Endodermal cell (in vitro differentiated cells): ENCODE measurements at regions not wholly inside any gene's neighbourhood (a gene's known extent, or its start where the extent isn't known, plus 50 kb on each side); places are given as distances from the start of the nearest gene placed in this dataset.

Experiments used
- DNase-seq: peaks from one replicate; pipeline ENCODE4 v3.0.0-alpha.2; 2017
- H3K27ac ChIP-seq: 2 replicates; pipeline ENCODE4 v1.5.1; 2013; ENCODE audit warnings: mild to moderate bottlenecking, low read depth, low read length, moderate library complexity
- H3K27me3 ChIP-seq: 2 replicates; pipeline ENCODE4 v1.6.1; 2013; ENCODE audit warnings: mild to moderate bottlenecking, low read length, moderate library complexity; ENCODE audit not compliant: insufficient read depth, control insufficient read depth, poor library complexity, severe bottlenecking
- H3K36me3 ChIP-seq: 2 replicates; pipeline ENCODE4 v1.7.0; 2013; ENCODE audit warnings: mild to moderate bottlenecking, low read length, moderate library complexity; ENCODE audit not compliant: control insufficient read depth, insufficient read depth
- H3K4me1 ChIP-seq: one replicate; pipeline ENCODE4 v1.7.0; 2013; ENCODE audit warnings: low read length; ENCODE audit not compliant: control insufficient read depth, insufficient read depth
- H3K4me3 ChIP-seq: 2 replicates; pipeline ENCODE4 v1.5.1; 2013; ENCODE audit warnings: mild to moderate bottlenecking, low read length, moderate library complexity
- H3K9ac ChIP-seq: 2 replicates; pipeline ENCODE4 v1.6.1; 2013; ENCODE audit warnings: mild to moderate bottlenecking, low read length, moderate library complexity; ENCODE audit not compliant: poor library complexity, severe bottlenecking; ENCODE audit errors: extremely low read depth
- H3K9me3 ChIP-seq: 2 replicates; pipeline ENCODE4 v1.6.1; 2013; ENCODE audit warnings: mild to moderate bottlenecking, low read length, moderate library complexity; ENCODE audit not compliant: control insufficient read depth
- H3K27ac Mint-ChIP-seq: 2 replicates; pipeline ENCODE4 v1.8.0; 2020; ENCODE audit warnings: mixed read lengths
- H3K27me3 Mint-ChIP-seq: 2 replicates; pipeline ENCODE4 v1.8.0; 2021; ENCODE audit warnings: mild to moderate bottlenecking, mixed read lengths; ENCODE audit not compliant: insufficient read depth
- H3K36me3 Mint-ChIP-seq: 2 replicates; pipeline ENCODE4 v1.8.0; 2020; ENCODE audit warnings: low read depth, mixed read lengths
- H3K4me1 Mint-ChIP-seq: 2 replicates; pipeline ENCODE4 v1.8.0; 2020; ENCODE audit warnings: mixed read lengths
- H3K4me3 Mint-ChIP-seq: 2 replicates; pipeline ENCODE4 v1.8.0; 2020; ENCODE audit warnings: mild to moderate bottlenecking, moderate library complexity, mixed read lengths
- H3K9me3 Mint-ChIP-seq: 2 replicates; pipeline ENCODE4 v1.8.0; 2020; ENCODE audit warnings: mild to moderate bottlenecking, mixed read lengths
- WGBS, 2 experiments: methylation state at CpG; one replicate each; pipeline versions ENCODE4 v1.1.5 to v1.1.7; 2013; ENCODE audit warnings: missing lambda C conversion rate in 2 of 2, mixed read lengths in 1 of 2; ENCODE audit not compliant: insufficient coverage in 1 of 2, insufficient read length in 1 of 2; 5-methylcytosine and 5-hydroxymethylcytosine counted together
- TF ChIP-seq, protein P1 (sequence below): fragments of 200-600 bp; sonication (generic); conservative IDR thresholded peaks from 2 replicates; pipeline ENCODE4 v1.5.0; 2021; ENCODE audit warnings: antibody characterized with exemption, mild to moderate bottlenecking

DNA sequence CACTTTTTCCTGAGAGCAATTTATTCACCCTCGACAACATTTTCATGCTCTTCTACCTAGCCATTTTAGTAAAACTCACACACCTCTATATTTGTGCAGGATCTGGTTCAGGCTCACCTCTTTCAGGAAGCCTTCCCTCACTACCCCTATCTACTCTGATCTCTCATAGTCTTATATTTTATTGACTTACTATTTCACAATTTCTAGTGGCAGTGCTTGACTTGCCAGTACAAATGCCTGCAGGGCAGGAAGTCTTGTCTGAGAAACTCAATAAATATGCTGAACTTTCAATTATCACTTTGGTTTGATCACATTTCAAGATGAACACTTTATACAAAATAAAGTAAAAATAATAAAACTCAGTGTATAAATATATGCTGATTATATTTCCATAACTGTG, 226.8 kb downstream of the CETN3 start:
- DNase-seq: no peak

DNA sequence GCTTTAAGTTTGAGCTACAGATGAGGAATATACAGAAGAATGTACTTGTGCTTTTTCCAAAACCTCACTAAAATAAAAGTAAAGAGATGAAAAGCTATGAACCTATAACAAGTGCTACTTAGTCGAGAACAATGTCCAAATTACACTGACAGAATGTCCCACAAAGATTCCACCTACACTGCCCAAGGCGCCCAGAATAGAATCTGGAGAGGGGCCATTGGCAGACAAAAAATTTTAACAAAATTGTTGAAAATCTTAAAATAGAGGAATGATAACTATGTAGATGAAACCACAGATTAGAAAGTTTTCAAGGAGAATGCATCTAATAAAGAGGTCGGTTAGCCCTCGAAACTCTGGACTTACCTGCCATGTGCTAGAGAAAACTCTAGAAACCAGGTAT, 235.3 kb downstream of the CETN3 start:
- Histone ChIP-seq H3K4me1 (no peaks in the 10 kb centered on the region), H3K4me3 (no peak overlapping the region), H3K27me3 (no peaks in the 10 kb centered on the region), H3K9me3 (no peaks in the 10 kb centered on the region), H3K36me3 (no peaks in the 10 kb centered on the region), H3K9ac (no peak overlapping the region), H3K27ac (no peak overlapping the region)
- H3K27ac Mint-ChIP-seq: no peak overlapping the region
- WGBS, 2 experiments: 92 to 100% methylated on average over 2 to 4 of the region's 4 CpGs
- TF ChIP-seq, protein P1, sequence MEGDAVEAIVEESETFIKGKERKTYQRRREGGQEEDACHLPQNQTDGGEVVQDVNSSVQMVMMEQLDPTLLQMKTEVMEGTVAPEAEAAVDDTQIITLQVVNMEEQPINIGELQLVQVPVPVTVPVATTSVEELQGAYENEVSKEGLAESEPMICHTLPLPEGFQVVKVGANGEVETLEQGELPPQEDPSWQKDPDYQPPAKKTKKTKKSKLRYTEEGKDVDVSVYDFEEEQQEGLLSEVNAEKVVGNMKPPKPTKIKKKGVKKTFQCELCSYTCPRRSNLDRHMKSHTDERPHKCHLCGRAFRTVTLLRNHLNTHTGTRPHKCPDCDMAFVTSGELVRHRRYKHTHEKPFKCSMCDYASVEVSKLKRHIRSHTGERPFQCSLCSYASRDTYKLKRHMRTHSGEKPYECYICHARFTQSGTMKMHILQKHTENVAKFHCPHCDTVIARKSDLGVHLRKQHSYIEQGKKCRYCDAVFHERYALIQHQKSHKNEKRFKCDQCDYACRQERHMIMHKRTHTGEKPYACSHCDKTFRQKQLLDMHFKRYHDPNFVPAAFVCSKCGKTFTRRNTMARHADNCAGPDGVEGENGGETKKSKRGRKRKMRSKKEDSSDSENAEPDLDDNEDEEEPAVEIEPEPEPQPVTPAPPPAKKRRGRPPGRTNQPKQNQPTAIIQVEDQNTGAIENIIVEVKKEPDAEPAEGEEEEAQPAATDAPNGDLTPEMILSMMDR: no peak
- H3K36me3 Mint-ChIP-seq: peaks cover 9% of the 10 kb centered on the region
- H3K4me3 Mint-ChIP-seq: no peak overlapping the region
- DNase-seq: no peak
- H3K4me1 Mint-ChIP-seq: peaks cover 2% of the 10 kb centered on the region
- no peaks in the 10 kb centered on the region for H3K27me3 Mint-ChIP-seq
- peaks cover 30% of the 10 kb centered on the region for H3K9me3 Mint-ChIP-seq

More for the DNA sequence above, 226.8 kb downstream of the CETN3 start:
- H3K4me1 ChIP-seq: peaks cover 8% of the 10 kb centered on the region
- H3K27ac Mint-ChIP-seq: no peak overlapping the region
- no peak overlapping the region for H3K4me3 ChIP-seq
- no peaks in the 10 kb centered on the region for H3K27me3 ChIP-seq
- WGBS, 2 experiments: 88 to 100% methylated on average over 1 of the region's 1 CpG
- H3K9ac ChIP-seq: no peak overlapping the region
- no peaks in the 10 kb centered on the region for H3K36me3 ChIP-seq
- peaks cover 17% of the 10 kb centered on the region for H3K4me1 Mint-ChIP-seq
- H3K9me3 ChIP-seq: no peaks in the 10 kb centered on the region
- H3K36me3 Mint-ChIP-seq: no peaks in the 10 kb centered on the region
- H3K27ac ChIP-seq: no peak overlapping the region
- no peaks in the 10 kb centered on the region for H3K27me3 Mint-ChIP-seq
- H3K4me3 Mint-ChIP-seq: no peak overlapping the region
- peaks cover 10% of the 10 kb centered on the region for H3K9me3 Mint-ChIP-seq
- TF ChIP-seq, protein P1: no peak

DNA sequence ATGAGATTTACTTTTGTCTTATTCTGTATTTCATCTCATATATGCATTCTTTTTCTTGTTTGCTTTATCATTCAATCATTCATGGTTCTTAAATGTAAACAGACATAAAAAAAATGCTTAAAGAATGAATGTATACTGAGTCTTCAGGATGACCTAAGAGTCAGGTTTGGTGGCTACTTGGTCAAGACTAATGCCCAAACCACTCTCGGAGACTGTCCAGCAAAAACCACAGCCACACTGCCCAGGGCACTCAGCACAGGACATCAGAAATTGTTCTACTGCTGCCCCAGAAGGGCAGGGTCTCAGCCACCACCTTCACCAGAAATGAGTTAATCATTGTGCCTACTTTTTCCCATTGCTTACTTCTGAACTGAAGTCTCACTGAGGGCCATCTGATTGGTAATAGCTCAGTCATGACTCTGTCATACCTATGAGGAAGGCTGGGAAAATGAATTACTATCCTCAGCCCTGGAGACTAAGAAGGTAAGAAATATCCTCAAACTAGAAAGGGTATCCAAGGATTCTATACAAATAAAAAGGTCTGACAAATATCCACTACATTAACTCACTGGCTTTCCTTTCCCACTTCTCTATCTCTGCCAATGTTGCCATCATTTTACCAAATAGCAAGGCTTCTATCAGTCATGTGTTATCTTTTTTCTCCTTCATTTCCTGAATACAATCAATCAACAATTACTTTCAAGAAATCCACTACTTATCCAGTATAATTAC, 236.1 kb downstream of the CETN3 start:
- Histone ChIP-seq H3K27me3 (no peaks in the 10 kb centered on the region), H3K9ac (no peak overlapping the region), H3K36me3 (no peaks in the 10 kb centered on the region), H3K4me1 (no peaks in the 10 kb centered on the region), H3K27ac (no peak overlapping the region), H3K9me3 (no peaks in the 10 kb centered on the region), H3K4me3 (no peak overlapping the region)
- TF ChIP-seq, protein P1: no peak
- no peak overlapping the region for H3K27ac Mint-ChIP-seq
- no peak for DNase-seq
- H3K4me3 Mint-ChIP-seq: no peak overlapping the region
- H3K4me1 Mint-ChIP-seq: peaks cover 8% of the 10 kb centered on the region
- peaks cover 30% of the 10 kb centered on the region for H3K9me3 Mint-ChIP-seq
- WGBS, 2 experiments: 94 to 100% methylated on average over 1 of the region's 1 CpG
- H3K27me3 Mint-ChIP-seq: no peaks in the 10 kb centered on the region
- H3K36me3 Mint-ChIP-seq: peaks cover 9% of the 10 kb centered on the region
